Stomach (tissue), 4 donors: ENCODE measurements at regions not wholly inside any gene's neighbourhood (a gene's known extent, or its start where the extent isn't known, plus 50 kb on each side); places are given as distances from the start of the nearest gene placed in this dataset.

Experiments
- POLR2A ChIP-seq, 4 donors: fragments of 450-650 bp; IDR thresholded peaks; one replicate each; pipeline ENCODE4 v1.6.1; 2016; ENCODE audit warnings: antibody characterized with exemption in 4 of 4, control low read depth in 2 of 4, mild to moderate bottlenecking in 1 of 4, moderate library complexity in 1 of 4
- TF ChIP-seq, protein P1 (sequence below), 7 experiments: fragments of 450-650 bp in 4 of 7; fragments of 200-600 bp in 3 of 7; sonication (generic) in 3 of 7; IDR thresholded peaks; one replicate each; pipeline ENCODE4 v1.5.1; 2016 to 2019; ENCODE audit warnings: antibody characterized with exemption in 7 of 7, control low read depth in 2 of 7, mild to moderate bottlenecking in 1 of 7

DNA sequence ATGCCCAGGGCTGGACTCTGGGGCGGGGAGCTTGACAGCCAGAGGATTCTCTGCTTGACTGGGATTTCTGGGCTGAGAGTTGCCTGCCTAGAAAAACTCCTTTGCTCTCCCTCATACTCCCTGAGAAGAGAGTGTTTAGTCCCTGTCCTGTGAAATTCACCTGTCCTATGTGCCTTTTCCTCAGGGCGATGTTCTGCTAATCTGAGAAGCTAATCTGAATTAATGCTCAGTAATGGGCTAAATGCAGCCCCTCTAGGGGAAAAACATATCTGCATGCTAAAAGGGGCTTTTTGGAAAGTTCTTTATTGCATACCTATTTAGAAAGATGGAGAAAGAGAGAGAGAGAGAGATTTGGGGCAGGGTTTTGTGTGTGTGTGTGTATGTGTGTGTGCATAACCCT is 454.4 kb downstream of the GATA3 start:
- TF ChIP-seq, protein P1, sequence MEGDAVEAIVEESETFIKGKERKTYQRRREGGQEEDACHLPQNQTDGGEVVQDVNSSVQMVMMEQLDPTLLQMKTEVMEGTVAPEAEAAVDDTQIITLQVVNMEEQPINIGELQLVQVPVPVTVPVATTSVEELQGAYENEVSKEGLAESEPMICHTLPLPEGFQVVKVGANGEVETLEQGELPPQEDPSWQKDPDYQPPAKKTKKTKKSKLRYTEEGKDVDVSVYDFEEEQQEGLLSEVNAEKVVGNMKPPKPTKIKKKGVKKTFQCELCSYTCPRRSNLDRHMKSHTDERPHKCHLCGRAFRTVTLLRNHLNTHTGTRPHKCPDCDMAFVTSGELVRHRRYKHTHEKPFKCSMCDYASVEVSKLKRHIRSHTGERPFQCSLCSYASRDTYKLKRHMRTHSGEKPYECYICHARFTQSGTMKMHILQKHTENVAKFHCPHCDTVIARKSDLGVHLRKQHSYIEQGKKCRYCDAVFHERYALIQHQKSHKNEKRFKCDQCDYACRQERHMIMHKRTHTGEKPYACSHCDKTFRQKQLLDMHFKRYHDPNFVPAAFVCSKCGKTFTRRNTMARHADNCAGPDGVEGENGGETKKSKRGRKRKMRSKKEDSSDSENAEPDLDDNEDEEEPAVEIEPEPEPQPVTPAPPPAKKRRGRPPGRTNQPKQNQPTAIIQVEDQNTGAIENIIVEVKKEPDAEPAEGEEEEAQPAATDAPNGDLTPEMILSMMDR (IDR thresholded peaks at IDR 0.05), result no peak
- TF ChIP-seq POLR2A (IDR thresholded peaks at IDR 0.05), result no peak
